ENCODE measurements at regions not wholly inside any gene's neighbourhood (a gene's known extent, or its start where the extent isn't known, plus 50 kb on each side); places are given as distances from the start of the nearest gene placed in this dataset.
"Not testable (repeated sequence)": the region's sequence is repeated elsewhere in the genome, so short reads cannot be mapped to it uniquely, and the experiment has no call there.

DNA sequence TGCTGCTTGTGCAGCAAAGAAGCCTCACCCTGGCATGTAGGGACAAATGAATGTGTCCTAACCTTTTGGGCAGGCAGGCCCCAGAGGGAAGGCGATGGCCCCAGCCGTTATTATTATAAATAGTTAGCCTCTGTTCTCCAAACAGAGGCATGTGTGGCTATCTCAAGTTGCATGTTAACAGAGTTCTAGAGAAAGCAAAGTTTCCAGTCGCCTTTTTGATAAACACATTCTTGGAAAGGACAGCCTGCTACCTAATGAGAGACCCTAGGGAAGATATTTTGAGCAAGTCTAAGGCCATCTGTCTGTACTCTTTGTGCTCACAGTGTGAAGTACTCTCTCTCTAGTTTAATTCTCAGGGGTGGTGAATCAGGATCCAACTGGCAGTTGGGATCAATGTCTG is 97.4 kb upstream of the FHL2 start:
- DNase-seq (ENCODE audit: low read depth) = no peak

DNA sequence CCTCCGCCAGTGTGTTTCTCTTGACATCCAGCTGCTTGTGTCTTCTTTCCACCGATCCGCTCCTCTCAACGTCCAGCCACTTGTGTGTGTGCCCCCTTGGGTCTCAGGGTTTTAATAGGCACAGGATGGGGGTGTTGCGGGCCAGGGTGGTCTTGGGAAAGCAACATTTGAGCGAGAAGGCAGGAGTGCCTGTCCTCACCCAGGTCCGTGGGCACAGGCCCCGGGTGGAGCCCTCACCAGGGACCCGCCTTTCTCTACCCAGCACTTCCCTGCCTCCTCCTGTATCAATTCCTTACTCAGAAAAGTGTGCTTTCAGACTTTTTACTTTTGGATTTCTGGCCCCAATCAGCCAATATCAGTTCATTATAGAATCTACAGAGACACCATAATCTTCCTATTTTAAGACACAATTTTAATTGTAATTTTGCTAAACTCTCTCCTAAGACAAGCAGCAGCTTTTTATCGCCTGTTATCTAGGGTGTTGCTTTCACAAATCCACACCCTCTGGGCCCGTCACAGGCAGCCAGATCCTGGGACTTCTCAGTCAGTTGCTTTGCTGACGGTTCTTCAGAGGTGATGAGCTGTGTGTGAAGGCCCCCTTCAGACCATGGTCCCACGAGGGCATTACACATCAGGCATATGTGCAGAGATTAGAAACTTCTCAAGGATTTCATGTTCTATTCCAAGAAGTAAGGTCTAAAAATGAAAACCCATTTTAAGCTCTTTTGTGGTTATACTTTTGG is 96.0 kb upstream of the FHL2 start:
- no peak for DNase-seq (ENCODE audit: low read depth)

DNA sequence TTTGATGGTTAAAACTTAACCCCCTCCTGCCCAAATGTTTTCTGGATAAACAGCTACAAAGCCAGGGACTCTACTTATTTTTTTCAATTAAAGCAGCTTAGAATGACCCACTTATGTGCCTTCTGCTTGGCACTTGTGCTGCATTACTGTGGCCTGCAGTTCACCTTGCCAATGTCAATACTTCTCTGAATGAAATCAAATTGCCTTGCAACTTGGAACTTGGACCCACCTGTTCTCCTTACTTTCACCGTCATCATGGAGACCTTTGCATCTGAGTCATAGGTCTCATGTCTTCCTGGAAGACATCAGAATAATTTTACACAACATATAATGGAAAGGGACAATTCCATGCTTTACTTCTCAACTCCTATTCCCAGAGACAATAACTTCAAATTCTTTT is 92.1 kb upstream of the FHL2 start:
- DNase-seq (ENCODE audit: low read depth) = no peak

DNA sequence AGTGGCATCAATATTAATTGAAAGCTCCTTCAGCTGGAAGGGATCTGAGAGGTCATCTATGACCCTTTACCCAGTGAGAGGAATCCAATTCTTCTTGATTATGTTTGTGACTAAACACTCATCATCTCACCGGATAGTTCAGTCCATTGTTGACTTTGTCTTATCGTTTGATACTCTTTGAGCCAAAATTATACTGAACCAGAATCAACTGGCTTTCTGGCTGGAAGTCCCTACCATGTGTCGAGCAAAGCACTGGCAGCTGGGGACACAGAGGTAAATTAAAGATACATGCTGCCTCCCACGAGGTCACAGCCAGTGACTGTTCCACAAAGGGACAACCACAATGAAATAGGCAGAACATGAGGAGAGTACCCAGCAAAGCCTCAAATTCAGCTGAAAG is 91.4 kb upstream of the FHL2 start:
- no peak for DNase-seq (ENCODE audit: low read depth)

DNA sequence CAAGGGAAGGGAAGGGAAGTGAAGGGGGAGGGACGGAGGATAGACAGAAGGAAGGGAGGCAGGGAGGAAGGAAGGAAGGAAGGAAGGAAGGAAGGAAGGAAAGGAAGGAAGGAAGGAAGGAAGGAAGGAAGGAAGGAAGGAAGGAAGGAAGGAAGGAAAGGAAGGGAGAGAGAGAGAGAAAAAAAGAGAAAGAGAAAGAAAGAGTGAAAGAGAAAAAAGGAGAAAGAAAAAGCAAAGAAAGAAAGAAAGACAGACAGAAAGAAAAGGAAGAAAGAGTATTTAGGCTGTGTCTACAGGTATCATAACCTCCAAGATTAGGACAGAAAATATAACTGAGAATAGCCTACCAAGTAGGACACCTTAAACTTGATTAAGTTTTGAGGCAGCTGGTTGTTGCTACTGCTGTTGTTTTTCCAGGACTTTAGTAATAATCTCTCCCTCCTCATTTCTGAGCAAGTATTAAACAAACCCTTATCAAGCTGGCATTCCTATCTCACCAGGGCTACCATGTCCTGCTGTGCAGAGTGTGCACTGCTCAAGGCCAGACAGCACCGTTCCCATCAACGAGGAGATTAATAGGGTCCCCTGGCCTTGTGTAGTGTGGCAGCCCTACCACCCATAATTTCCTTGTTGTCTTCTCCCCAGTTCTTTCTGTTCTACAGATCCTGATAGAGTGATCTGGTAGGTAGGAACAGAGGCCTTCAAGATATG is 90.5 kb upstream of the FHL2 start:
- no peak for DNase-seq (ENCODE audit: low read depth)

DNA sequence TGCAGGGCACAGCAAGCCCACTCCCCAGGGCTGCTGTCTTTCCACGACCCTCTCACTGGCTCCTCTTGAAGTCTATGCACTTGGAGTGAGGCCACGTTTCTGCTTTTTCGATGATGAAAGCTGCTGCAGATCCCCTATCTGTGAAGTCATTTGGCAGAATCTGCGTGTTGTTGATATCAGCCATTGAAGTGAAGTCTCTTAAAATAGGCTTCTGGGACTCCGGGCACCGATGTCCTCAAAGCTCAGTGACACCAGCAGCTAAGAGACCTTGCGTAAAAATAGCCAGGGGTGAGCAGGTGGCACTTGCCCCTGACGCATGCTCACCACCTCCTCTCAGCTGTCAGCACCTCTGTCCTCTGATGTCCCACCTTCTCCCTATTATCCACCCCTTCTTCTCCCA is 89.4 kb upstream of the FHL2 start:
- DNase-seq (ENCODE audit: low read depth) = no peak

DNA sequence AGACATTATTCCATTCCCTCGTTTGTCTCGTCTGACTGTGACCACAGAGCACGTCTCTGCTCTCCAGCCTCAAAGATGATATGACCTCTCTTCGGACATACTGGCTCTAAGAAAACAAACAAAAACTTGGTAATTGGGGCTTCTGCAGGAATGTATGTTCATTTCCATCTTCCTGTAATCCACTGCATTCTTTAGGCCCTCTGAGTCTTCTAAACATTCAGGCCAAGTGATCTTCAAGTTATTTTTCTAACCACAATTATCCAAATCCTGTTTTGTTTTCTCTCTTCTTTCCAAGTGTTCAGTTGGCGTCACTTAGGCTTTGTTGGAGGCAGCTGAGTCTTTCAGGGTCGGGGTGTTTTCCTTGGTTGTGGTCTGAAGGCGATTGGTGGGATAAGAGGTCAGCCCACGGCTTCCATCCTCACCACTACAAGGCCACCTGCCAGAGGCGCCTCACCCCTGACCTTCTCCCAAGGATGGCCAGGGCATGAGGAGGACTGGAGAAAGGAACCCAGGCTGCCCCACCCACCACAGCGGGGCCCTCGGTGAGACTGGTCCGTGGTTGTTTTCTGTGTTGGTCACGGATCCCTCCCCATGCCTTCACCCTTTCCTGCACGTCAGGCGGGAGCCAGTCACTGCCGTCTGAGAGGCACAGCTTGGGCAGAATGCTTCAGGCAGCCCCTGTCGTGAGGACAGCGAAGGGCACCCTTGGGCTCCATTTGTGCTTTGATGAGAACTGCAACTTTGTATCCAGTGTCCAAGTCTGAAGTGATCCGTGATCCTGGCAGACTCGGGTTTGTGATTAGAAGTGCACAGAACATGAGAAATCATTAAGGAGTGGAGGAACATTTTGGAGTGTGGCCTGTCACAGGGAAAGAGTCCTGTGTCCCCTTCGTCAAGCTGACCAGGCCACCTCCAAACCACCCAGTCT is 88.6 kb upstream of the FHL2 start:
- DNase-seq (ENCODE audit: low read depth) = no peak

DNA sequence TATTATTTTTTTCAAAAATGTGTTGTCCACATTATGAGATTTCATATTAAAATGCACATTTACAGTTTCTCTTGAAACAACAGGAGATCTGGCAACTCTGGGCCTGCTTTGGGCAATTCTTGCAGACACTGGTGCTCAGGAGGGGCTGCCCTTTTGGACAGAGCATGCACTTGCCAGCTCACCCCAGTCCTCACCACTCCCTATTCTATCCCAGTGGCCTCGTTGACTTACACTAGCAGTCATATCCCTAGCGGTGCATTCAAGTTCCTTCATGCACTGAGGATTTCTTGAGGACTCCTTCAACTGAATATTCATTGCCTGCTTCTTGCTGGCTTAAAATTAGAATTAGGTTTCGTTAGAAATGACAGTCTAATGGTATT is 87.9 kb upstream of the FHL2 start:
- DNase-seq (ENCODE audit: low read depth) = no peak

DNA sequence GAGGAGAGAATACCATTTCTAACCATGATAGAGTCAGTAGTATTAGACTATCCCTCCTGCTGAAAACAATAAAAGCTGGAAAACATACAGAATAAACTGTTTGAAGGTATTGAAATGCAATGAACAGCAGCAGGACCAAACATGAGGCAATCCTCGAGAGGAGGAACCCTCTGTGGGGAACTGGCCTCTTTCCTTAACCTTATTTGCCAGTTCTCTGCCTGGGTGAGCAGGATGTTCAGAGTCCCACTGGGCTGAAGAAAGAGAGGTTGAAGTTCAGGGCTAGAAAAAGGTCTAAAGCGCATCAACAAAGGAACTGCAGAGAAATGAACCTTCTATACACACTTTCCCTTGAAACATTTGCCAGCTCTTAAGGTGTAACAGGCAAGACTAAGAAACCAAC is 79.8 kb upstream of the FHL2 start:
- no peak for DNase-seq (ENCODE audit: low read depth)

DNA sequence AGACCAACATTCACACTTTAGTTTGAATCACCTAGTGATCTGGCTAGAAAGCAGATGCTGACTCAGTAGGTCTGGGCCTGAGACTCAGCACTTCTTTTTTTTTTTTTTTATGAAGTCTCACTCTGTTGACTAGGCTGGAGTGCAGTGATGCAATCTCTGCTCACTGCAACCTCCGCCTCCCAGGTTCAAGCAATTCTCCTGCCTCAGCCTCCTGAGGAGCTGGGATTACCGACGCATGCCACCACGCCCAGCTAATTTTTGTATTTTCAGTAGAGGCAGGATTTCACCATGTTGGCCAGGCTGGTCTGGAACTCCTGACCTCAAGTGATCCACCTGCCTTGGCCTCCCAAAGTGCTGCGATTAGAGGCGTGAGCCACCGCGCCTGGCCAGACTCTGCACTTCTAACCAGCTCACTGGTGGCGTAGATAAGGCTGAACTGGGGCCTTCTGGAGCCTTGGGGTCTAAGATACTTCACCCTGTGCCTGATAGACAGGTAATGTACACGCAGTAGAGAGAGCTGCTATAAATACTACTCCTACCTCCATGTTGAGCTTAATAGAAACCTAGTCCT is 78.3 kb upstream of the FHL2 start:
- DNase-seq (ENCODE audit: low read depth) = not testable (repeated sequence)

DNA sequence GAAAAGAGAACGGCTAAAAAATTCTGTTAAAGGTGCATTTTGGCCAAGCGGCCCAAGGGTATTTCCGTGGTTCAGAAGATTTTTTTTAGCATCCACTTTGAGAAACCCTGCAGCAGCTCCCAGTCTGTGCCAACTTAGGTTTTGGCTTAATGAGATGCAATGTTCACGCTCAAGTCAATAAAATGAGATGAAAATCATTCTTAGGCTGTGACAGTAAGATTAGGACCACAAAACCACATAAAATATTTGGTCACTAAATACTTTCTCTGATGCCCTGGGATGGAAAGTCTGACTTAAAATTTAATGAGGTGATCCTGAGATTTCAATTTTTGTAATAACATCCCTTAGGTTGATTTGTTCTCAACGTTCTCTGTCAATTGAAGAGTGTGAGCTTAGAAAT is 74.2 kb upstream of the FHL2 start:
- no peak for DNase-seq (ENCODE audit: low read depth)

DNA sequence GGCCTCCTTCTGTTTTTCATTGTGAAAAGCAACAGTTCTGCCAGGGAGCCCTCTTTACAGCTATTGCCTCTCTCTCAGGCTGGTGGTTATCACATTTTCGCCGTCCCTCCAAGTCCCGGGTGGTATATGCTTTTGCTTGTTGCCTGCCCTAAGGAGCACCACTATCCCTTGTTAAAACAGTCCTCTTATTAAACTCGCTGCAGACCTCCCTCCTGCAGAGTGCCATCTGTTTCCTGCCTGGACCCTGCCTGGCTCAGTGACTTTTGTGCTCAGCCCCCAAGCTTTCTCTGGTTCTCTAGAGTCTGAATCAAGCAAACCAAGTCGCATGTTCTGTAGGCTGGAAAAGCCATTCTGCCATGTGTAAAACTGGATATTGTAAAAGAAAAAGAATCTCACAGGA is 72.1 kb upstream of the FHL2 start:
- DNase-seq (ENCODE audit: low read depth) = no peak

DNA sequence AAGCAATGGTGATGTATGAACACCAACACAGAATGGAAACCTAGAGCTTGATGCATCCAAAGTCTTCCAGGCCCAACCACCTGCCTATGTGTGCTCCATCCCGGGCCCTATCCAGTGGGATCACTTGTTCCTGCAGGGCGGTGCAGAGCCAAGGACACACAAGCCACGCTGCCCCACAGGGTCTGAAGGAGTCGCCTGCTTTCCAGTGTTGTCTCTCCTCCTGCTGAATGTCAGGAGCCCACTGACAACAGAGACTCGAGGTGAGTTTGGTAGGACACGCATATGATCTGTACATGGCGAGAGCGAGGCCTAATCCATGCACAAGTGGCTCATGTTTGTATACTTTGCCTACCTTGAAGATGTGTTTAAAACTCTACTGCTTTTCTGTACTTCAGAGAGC is 70.9 kb upstream of the FHL2 start:
- no peak for DNase-seq (ENCODE audit: low read depth)

DNA sequence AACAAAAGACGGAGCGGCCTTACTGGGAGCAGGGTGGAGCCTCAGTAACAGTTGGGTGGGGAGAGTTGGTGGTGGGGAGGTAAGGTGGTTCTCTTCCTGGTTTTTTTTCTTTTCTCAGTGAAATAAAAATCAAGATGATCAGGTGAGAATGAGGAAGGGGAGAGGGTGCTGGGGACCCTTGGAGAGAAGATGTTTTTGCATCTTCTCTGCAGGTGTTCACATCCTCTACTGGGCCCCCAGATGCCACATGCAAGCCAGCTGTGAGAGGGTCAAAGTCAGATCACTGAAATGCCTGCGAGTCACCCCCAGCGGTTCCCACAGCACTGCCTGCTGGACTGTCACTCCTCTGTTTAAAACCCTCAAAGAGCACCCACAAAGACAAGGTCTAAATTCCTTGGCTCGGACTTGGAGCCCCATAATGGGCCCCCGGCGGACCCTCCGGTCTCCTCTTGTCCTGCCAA is 69.8 kb upstream of the FHL2 start:
- no peak for DNase-seq (ENCODE audit: low read depth)

DNA sequence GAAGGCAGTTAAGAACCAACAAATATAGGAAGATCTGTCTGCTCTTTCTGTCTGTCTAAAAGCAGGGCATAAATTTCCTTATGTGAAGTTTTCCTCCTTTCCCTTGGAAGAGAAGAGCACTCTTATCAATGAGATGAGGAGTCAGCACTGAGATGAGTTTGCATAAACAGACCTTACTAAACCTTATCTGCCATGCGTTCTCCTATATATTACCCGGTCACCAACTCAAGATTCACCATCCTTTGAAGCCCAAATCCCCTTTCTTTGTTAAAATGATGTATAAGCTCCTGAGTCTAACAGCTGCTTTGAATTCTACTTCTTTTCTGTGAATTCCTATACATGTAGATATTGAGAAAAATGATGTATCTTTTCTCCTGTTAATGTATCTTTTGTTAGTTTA is 65.5 kb upstream of the FHL2 start:
- no peak for DNase-seq (ENCODE audit: low read depth)

DNA sequence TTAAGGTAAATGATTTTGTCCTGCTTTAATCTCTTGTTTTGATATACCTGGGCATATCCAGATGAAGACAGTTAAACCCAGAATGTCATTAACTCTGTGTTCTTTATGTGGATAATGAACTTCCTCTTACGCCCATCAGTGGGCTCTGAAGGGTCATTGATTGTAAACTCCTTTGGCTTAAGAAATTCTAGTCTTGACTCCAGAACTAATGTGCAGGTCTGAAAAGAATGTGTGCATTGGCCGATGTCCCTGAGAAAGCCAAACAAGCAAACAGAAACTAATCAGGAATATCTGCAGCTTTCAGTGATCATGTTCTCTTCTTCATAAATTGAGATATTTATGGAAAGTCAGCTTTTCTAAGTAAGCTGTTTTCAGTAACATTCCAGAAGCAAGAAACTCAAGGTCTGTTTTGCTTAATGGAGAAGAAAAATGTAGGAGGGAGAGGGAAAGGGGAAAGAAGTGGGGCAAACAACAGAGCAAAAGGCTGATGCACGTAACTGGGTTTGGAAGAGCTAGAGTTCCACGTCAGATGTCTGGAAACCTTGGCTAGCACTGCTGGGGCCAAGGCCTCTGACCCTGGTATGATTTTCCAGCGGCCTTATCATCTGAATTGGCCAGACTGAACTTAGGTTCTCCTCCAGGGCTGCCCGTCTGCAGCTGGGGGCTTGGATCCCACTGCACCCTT is 61.3 kb upstream of the FHL2 start:
- no peak for DNase-seq (ENCODE audit: low read depth)

DNA sequence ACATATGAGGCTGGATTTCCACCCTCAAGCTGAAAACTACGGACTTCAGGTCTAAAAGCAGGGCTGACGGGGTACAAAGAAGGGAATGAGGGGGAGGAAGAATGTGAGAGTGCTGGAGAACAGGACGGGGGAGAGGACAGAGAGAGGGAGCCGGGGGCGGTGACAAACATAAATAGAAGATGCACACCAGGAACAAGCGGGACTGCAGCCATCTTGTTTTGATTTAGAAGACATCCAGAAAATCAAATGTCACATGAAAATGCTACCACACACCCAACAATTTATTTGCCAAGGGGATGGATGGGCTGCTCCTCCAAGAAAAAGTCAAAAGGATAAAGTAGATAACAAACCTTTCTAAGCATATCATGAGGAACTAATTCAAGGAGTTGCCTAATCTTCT is 59.2 kb upstream of the FHL2 start:
- DNase-seq (ENCODE audit: low read depth) = no peak

DNA sequence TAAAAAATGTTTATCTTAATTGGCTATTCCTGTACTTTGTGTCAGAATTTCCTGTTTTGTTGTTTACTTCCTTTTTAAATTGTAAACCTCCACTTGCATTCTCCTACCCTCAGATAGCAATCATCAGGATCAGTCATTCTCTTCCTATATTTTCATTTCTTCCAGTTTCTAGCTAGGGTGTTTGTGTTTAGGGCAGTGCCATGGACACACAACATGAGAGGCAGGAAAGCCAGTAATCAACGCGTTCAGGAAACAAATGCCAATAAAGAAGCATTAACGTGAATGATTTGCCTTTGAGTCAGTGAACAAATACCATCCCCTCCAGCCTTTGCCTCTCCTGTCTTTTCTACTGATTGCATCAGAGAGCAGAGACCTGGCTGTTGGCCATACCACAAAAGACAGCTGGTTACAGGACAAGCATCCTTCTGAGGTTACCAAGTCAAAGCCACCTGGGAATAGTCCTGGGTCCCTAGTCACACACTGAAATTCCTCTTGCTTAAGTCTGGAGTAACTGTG is 56.7 kb upstream of the FHL2 start:
- no peak for DNase-seq (ENCODE audit: low read depth)

DNA sequence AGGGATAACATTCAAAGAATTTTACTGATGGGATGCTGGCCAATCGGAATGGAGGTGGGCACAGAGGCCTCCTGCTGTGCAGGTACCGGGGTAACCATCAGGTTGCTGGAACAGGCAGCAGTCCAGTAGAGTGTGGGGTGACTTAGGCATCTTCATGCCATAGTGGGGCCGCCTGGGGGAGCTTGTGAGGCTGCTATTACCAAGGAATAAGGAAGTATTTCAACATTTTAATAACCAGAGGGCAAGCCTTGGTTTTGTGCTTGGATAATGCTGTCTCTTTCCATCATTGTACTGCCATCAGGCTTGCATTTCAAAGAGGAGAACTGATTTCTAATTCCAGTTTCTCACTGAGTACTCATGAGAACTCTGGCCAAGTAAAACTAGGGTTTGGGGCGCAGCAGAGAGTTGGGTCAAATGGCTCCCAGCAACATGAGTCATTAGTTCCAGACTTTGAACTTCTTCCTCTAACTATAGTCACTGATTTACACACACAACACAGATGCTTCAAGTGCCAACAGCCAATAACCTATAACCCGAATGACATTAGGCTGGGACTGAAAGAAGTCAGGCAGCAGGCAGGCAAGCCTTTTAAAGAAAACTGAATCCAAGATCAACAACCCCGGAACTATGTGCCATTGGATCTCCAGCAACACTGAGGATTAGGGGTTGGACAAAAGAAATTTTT is 56.1 kb upstream of the FHL2 start:
- no peak for DNase-seq (ENCODE audit: low read depth)

DNA sequence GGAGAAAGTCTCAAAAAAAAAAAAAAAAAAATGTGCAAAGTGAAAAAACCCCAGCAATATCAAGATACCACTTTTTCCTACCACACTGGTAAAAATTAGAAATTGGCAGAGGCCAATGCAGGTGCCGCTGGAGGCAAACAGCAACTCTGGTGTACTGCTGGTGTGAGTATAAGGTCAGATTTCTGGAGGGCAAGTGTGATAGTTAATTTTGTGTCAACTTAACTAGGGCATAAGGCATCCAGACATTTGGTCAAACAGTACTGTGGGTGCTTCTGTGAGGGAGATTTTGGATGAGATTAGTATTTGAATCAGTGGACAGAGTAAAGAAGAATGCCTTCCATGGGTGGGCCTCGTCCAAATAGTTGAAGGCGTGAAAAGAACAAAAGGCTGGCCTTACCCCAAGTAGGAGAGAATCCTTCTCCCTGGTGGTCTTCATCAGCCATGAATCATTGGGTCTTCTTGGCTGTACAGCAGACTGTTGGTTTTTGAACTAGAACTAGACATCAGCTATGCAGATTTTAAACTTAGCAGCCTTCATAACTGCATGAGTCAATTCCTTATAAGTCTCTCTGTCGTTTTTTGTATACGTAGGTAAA is 52.8 kb upstream of the FHL2 start:
- DNase-seq (ENCODE audit: low read depth) = no peak

DNA sequence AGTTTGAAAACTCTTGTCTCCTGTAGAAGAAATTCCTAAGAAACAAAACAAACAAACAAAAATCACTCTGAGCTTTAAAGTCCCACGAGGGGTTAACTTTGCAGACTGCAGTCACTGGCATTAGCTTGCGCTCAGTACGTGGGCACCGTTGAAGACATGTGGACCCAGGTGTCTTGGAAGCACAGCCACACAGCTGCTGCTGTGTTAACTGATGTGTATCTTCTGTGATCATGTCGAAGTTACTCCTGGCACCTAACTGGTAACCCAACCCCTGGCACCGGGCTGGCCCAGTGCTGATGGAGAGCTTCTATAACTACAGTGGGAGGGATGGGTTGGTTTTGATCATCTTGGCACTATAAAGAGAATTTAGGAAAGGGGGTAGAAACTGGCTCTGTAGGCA is 51.6 kb upstream of the FHL2 start:
- no peak for DNase-seq (ENCODE audit: low read depth)

Data from stimulated activated CD8-positive, alpha-beta memory T cell treated with anti-CD3 and anti-CD28 coated beads, Interleukin-12 subunit alpha, Interleukin-12 subunit beta, amount 100 ng/mL, for 4 hours (primary cell).